ENCODE measurements at regions not wholly inside any gene's neighbourhood (a gene's known extent, or its start where the extent isn't known, plus 50 kb on each side); places are given as distances from the start of the nearest gene placed in this dataset.
"Not testable (repeated sequence)": the region's sequence is repeated elsewhere in the genome, so short reads cannot be mapped to it uniquely, and the experiment has no call there.

- no peak for DNase-seq
Measured at GRCh38 chr4:133593764-133594163, 444.7 kb downstream of the PCDH10 start.

GRCh38 chr4:133592591-133592990, 443.5 kb downstream of the PCDH10 start:
- no peak for DNase-seq

- DNase-seq = no peak
Measured at GRCh38 chr4:133592106-133592505, 443.0 kb downstream of the PCDH10 start.

GRCh38 chr4:133588306-133588705, 439.2 kb downstream of the PCDH10 start:
- DNase-seq = no peak

GRCh38 chr4:133585323-133585722, 436.2 kb downstream of the PCDH10 start:
- DNase-seq = no peak

- no peak for DNase-seq
Measured at GRCh38 chr4:133584714-133585113, 435.6 kb downstream of the PCDH10 start.

- no peak for DNase-seq
Measured at GRCh38 chr4:133581996-133582619, 433.0 kb downstream of the PCDH10 start.

GRCh38 chr4:133574248-133574647, 425.2 kb downstream of the PCDH10 start:
- DNase-seq = no peak

- peak; percentile 13 for DNase-seq
Measured at GRCh38 chr4:133565379-133565778, 416.3 kb downstream of the PCDH10 start.

GRCh38 chr4:133559987-133560386, 410.9 kb downstream of the PCDH10 start:
- no peak for DNase-seq

GRCh38 chr4:133555671-133556070, 406.6 kb downstream of the PCDH10 start:
- no peak for DNase-seq

- no peak for DNase-seq
Measured at GRCh38 chr4:133550436-133550835, 401.3 kb downstream of the PCDH10 start.

GRCh38 chr4:133544097-133544496, 395.0 kb downstream of the PCDH10 start:
- DNase-seq = no peak

- DNase-seq = no peak
Measured at GRCh38 chr4:133537780-133538281, 388.7 kb downstream of the PCDH10 start.

- not testable (repeated sequence) for DNase-seq
Measured at GRCh38 chr4:133534224-133534623, 385.1 kb downstream of the PCDH10 start.

- no peak for DNase-seq
Measured at GRCh38 chr4:133524369-133524768, 375.3 kb downstream of the PCDH10 start.

- DNase-seq = no peak
Measured at GRCh38 chr4:133513901-133514300, 364.8 kb downstream of the PCDH10 start.

GRCh38 chr4:133498149-133498548, 349.1 kb downstream of the PCDH10 start:
- DNase-seq = no peak

- no peak for DNase-seq
Measured at GRCh38 chr4:133493776-133494175, 344.7 kb downstream of the PCDH10 start.

- DNase-seq = no peak
Measured at GRCh38 chr4:133493241-133493640, 344.1 kb downstream of the PCDH10 start.

GRCh38 chr4:133484287-133484686, 335.2 kb downstream of the PCDH10 start:
- no peak for DNase-seq

GRCh38 chr4:133483600-133484246, 334.6 kb downstream of the PCDH10 start:
- DNase-seq = peak; percentile 7

GRCh38 chr4:133476063-133476462, 327.0 kb downstream of the PCDH10 start:
- no peak for DNase-seq

- DNase-seq = no peak
Measured at GRCh38 chr4:133474501-133474900, 325.4 kb downstream of the PCDH10 start.

Measured in muscle of arm (tissue), 1 donor.